CD14-positive monocyte (primary cell): ENCODE measurements at regions not wholly inside any gene's neighbourhood (a gene's known extent, or its start where the extent isn't known, plus 50 kb on each side); places are given as distances from the start of the nearest gene placed in this dataset.

Experiments
- DNase-seq, 3 donors: peaks; one replicate each; pipeline ENCODE4 v3.0.0-alpha.2; 2011 to 2022
- H2AFZ ChIP-seq: 2 replicates; pipeline ENCODE4 v1.6.0; 2012; ENCODE audit warnings: mild to moderate bottlenecking, low read depth, low read length, inconsistent platforms; ENCODE audit not compliant: insufficient read depth, poor library complexity, severe bottlenecking
- H3K27ac ChIP-seq, 2 donors: 1 replicate in 1 of 2; 2 replicates in 1 of 2; pipeline ENCODE4 v1.5.1; 2012 to 2013; ENCODE audit warnings: low read length in 2 of 2, control low read depth in 1 of 2, inconsistent platforms in 1 of 2, low read depth in 1 of 2, mild to moderate bottlenecking in 1 of 2
- H3K27me3 ChIP-seq, 2 donors: one replicate each; pipeline versions ENCODE4 v1.6.0 to v1.6.1; 2011 to 2013; ENCODE audit warnings: low read length in 2 of 2; ENCODE audit not compliant: control insufficient read depth in 2 of 2, insufficient read depth in 2 of 2
- H3K36me3 ChIP-seq, 2 donors: replicated peaks in 1 of 2; 1 replicate in 1 of 2; 2 replicates in 1 of 2; pipeline versions ENCODE4 v1.5.1 to v1.6.1; 2012 to 2013; ENCODE audit warnings: low read length in 2 of 2, control low read depth in 1 of 2, inconsistent platforms in 1 of 2, mild to moderate bottlenecking in 1 of 2; ENCODE audit not compliant: insufficient read depth in 2 of 2, control insufficient read depth in 1 of 2
- H3K4me1 ChIP-seq, 2 donors: 1 replicate in 1 of 2; 2 replicates in 1 of 2; pipeline versions ENCODE4 v1.5.1 to v1.6.1; 2012 to 2013; ENCODE audit warnings: low read length in 2 of 2, control low read depth in 1 of 2, inconsistent platforms in 1 of 2, mild to moderate bottlenecking in 1 of 2, moderate library complexity in 1 of 2; ENCODE audit not compliant: insufficient read depth in 2 of 2, control insufficient read depth in 1 of 2
- H3K4me2 ChIP-seq: replicated peaks from 2 replicates; pipeline ENCODE3; 2012; ENCODE audit warnings: low read length, moderate library complexity, mild to moderate bottlenecking; ENCODE audit not compliant: poor library complexity, severe bottlenecking; ENCODE audit errors: extremely low read depth
- H3K4me3 ChIP-seq, 3 experiments: fragments of 200-600 bp in 1 of 3; sonication (generic) in 1 of 3; replicated peaks in 1 of 3; 1 replicate in 2 of 3; 2 replicates in 1 of 3; pipeline ENCODE4 v1.5.1; 2011 to 2013; ENCODE audit warnings: low read length in 3 of 3, mild to moderate bottlenecking in 3 of 3, control low read depth in 2 of 3, low read depth in 2 of 3, inconsistent platforms in 1 of 3, moderate library complexity in 1 of 3
- H3K79me2 ChIP-seq: 2 replicates; pipeline ENCODE4 v1.6.0; 2012; ENCODE audit warnings: mild to moderate bottlenecking, control low read depth, inconsistent platforms, low read length, moderate library complexity; ENCODE audit not compliant: insufficient read depth
- H3K9ac ChIP-seq: 2 replicates; pipeline ENCODE4 v1.6.0; 2017; ENCODE audit warnings: low read length, mild to moderate bottlenecking; ENCODE audit not compliant: insufficient read depth, poor library complexity, severe bottlenecking
- H3K9me3 ChIP-seq, 2 donors: replicated peaks in 1 of 2; 1 replicate in 1 of 2; 2 replicates in 1 of 2; pipeline versions ENCODE4 v1.5.1 to v1.6.1; 2012 to 2013; ENCODE audit warnings: low read length in 2 of 2, control low read depth in 1 of 2; ENCODE audit not compliant: control insufficient read depth in 1 of 2, insufficient read depth in 1 of 2
- H4K20me1 ChIP-seq: 2 replicates; pipeline ENCODE4 v1.6.0; 2012; ENCODE audit warnings: mild to moderate bottlenecking, low read length, control low read depth, moderate library complexity; ENCODE audit not compliant: insufficient read depth
- H3K27ac Mint-ChIP-seq, 7 donors: one replicate each; pipeline ENCODE4 v1.8.0; 2020; ENCODE audit warnings: mild to moderate bottlenecking in 7 of 7, mixed read lengths in 7 of 7, moderate library complexity in 6 of 7, inconsistent platforms in 2 of 7
- H3K27me3 Mint-ChIP-seq, 3 donors: one replicate each; pipeline ENCODE4 v1.8.0; 2021 to 2022; ENCODE audit warnings: low read depth in 3 of 3, mild to moderate bottlenecking in 3 of 3, mixed read lengths in 3 of 3, moderate library complexity in 3 of 3, inconsistent platforms in 1 of 3
- H3K36me3 Mint-ChIP-seq, 2 donors: one replicate each; pipeline ENCODE4 v1.8.0; 2020; ENCODE audit warnings: mixed read lengths in 2 of 2, inconsistent platforms in 1 of 2, mild to moderate bottlenecking in 1 of 2
- H3K4me1 Mint-ChIP-seq: one replicate; pipeline ENCODE4 v1.8.0; 2020; ENCODE audit warnings: mild to moderate bottlenecking, mixed read lengths
- H3K4me3 Mint-ChIP-seq, 2 donors: one replicate each; pipeline ENCODE4 v1.8.0; 2020; ENCODE audit warnings: mild to moderate bottlenecking in 2 of 2, mixed read lengths in 2 of 2, moderate library complexity in 1 of 2
- H3K9me3 Mint-ChIP-seq, 7 donors: one replicate each; pipeline ENCODE4 v1.8.0; 2020 to 2022; ENCODE audit warnings: mixed read lengths in 7 of 7, mild to moderate bottlenecking in 6 of 7, moderate library complexity in 6 of 7, inconsistent platforms in 2 of 7
- CTCF ChIP-seq: fragments of 200-600 bp; IDR thresholded peaks from one replicate; pipeline ENCODE4 v1.8.0; 2022; ENCODE audit warnings: antibody characterized with exemption, mild to moderate bottlenecking
- WGBS: methylation state at CpG from one replicate; pipeline ENCODE4 v1.1.5; 2013; ENCODE audit warnings: missing lambda C conversion rate; ENCODE audit not compliant: insufficient coverage; 5-methylcytosine and 5-hydroxymethylcytosine counted together
- intact Hi-C, 2 donors: fragments of 100-400 bp; cut with micrococcal nuclease; formaldehyde crosslinking; loops; one replicate each; pipeline versions ENCODE4 v1.15.0 to v1.15.1; 2023

GRCh38 chr5:21694567-21694966, 1158.6 kb downstream of the CDH12 start:
- no peak for DNase-seq
- WGBS: no CpG with 5 or more reads among the region's 2 CpGs
- Histone ChIP-seq H3K9me3 (peaks cover 0 to 3% of the 10 kb centered on the region in 2 donors), H3K4me1 (no peaks in the 10 kb centered on the region), H4K20me1 (no peaks in the 10 kb centered on the region), H3K27me3 (no peaks in the 10 kb centered on the region), H3K36me3 (no peaks in the 10 kb centered on the region), H3K4me2 (no peak overlapping the region), H3K9ac (no peak overlapping the region), H3K27ac (no peak overlapping the region), H3K79me2 (no peaks in the 10 kb centered on the region), H3K4me3 (no peak overlapping the region), H2AFZ (no peak overlapping the region)
- Mint-ChIP-seq H3K27me3 (peaks cover 0 to 3% (median 0%) of the 10 kb centered on the region in 3 donors), H3K9me3 (peaks cover 0 to 2% (median 1%) of the 10 kb centered on the region in 7 donors), H3K36me3 (no peaks in the 10 kb centered on the region), H3K4me3 (no peak overlapping the region), H3K4me1 (no peaks in the 10 kb centered on the region), H3K27ac (no peak overlapping the region)
- no peak for TF ChIP-seq CTCF
- intact Hi-C loops: no loop called here

- Mint-ChIP-seq H3K27me3 (peaks cover 0 to 3% (median 0%) of the 10 kb centered on the region in 3 donors), H3K36me3 (no peaks in the 10 kb centered on the region), H3K4me3 (no peak overlapping the region), H3K9me3 (peaks cover 0 to 2% (median 0%) of the 10 kb centered on the region in 7 donors), H3K27ac (no peak overlapping the region), H3K4me1 (no peaks in the 10 kb centered on the region)
- no peak for TF ChIP-seq CTCF
- H3K79me2 ChIP-seq: no peaks in the 10 kb centered on the region
- H3K27me3 ChIP-seq: no peaks in the 10 kb centered on the region
- no peak overlapping the region for H3K9ac ChIP-seq
- no peak overlapping the region for H2AFZ ChIP-seq
- intact Hi-C loops: no loop called here
- no peak overlapping the region for H3K4me2 ChIP-seq
- no peaks in the 10 kb centered on the region for H3K36me3 ChIP-seq
- no peak for DNase-seq
- H3K9me3 ChIP-seq: no peaks in the 10 kb centered on the region
- no peaks in the 10 kb centered on the region for H3K4me1 ChIP-seq
- H3K4me3 ChIP-seq: no peak overlapping the region
- H3K27ac ChIP-seq: no peak overlapping the region
- no peaks in the 10 kb centered on the region for H4K20me1 ChIP-seq
Observed at GRCh38 chr5:21693591-21693990, 1159.6 kb downstream of the CDH12 start.
